Vagina (tissue), 2 donors: ENCODE measurements at regions not wholly inside any gene's neighbourhood (a gene's known extent, or its start where the extent isn't known, plus 50 kb on each side); places are given as distances from the start of the nearest gene placed in this dataset.

Experiments
- POLR2A ChIP-seq, 2 donors: fragments of 450-650 bp; IDR thresholded peaks; one replicate each; pipeline ENCODE4 v1.6.1; 2017; ENCODE audit warnings: antibody characterized with exemption in 2 of 2, mild to moderate bottlenecking in 2 of 2, moderate library complexity in 2 of 2
- POLR2AphosphoS5 ChIP-seq, 2 donors: sonication (generic); formaldehyde crosslinking; IDR thresholded peaks; one replicate each; pipeline ENCODE4 v1.9.0; 2017; ENCODE audit warnings: antibody characterized with exemption in 2 of 2, mild to moderate bottlenecking in 2 of 2, low read depth in 1 of 2; ENCODE audit not compliant: insufficient read depth in 1 of 2

GRCh38 chr5:122674385-122674784 lies 100.5 kb upstream of the SNX2 start:
- TF ChIP-seq POLR2A (IDR thresholded peaks at IDR 0.05) (no peak), POLR2AphosphoS5 (IDR thresholded peaks at IDR 0.05; ENCODE audit: insufficient read depth in 1 of 2, low read depth in 1 of 2) (no peak)
